IMR-90 (cell line): ENCODE measurements at regions not wholly inside any gene's neighbourhood (a gene's known extent, or its start where the extent isn't known, plus 50 kb on each side); places are given as distances from the start of the nearest gene placed in this dataset.

Experiments
- ATAC-seq: fragments of 200-7000 bp; cut with Tn5 transposase; 2 replicates; pipeline ENCODE4 v1.9.1; 2020; ENCODE audit warnings: low read depth, mild to moderate bottlenecking, moderate library complexity
- BruUV-seq: library from RNA; stranded (reverse); fragments of 400-500 nt; replicated peaks from 2 replicates; lab custom pipeline; 2021; lab: Mats Ljungman, UMichigan
- CTCF ChIA-PET: fragments of 300-600 bp; formaldehyde crosslinking; extraction: SDS; loops from one replicate; lab custom pipeline; 2021; ENCODE audit warnings: antibody characterized with exemption; lab: Yijun Ruan, JAX
- POLR2A ChIA-PET: fragments of 300-600 bp; sonication (Branson Sonifier 250); formaldehyde crosslinking; loops from one replicate; lab custom pipeline; 2022; ENCODE audit warnings: antibody characterized with exemption; ENCODE audit not compliant: unreplicated experiment; lab: Charles Lee
- DNase-seq: peaks from one replicate; pipeline ENCODE4 v3.0.0; 2013
- H2AFZ ChIP-seq: replicated peaks from 2 replicates; pipeline ENCODE3; 2013; ENCODE audit warnings: low read length, mild to moderate bottlenecking; ENCODE audit not compliant: poor library complexity
- H2AK5ac ChIP-seq: 2 replicates; pipeline ENCODE4 v1.6.1; 2013; ENCODE audit warnings: low read depth, low read length, inconsistent platforms
- H2AK9ac ChIP-seq: replicated peaks from 2 replicates; pipeline ENCODE3; 2013; ENCODE audit warnings: mild to moderate bottlenecking, low read depth, low read length, moderate library complexity; ENCODE audit not compliant: poor library complexity
- H2BK120ac ChIP-seq: 2 replicates; pipeline ENCODE4 v1.6.1; 2013; ENCODE audit warnings: low read depth, low read length, inconsistent platforms
- H2BK15ac ChIP-seq: 3 replicates; pipeline ENCODE4 v1.6.1; 2013; ENCODE audit warnings: low read depth, low read length, inconsistent platforms
- H2BK20ac ChIP-seq: 2 replicates; pipeline ENCODE4 v1.6.1; 2013; ENCODE audit warnings: low read depth, mild to moderate bottlenecking, inconsistent platforms, low read length, moderate library complexity
- H2BK5ac ChIP-seq: 2 replicates; pipeline ENCODE4 v1.6.1; 2013; ENCODE audit warnings: mild to moderate bottlenecking, low read depth, low read length, inconsistent platforms; ENCODE audit not compliant: poor library complexity, severe bottlenecking
- H3K14ac ChIP-seq: replicated peaks from 2 replicates; pipeline ENCODE4 v1.6.1; 2013; ENCODE audit warnings: low read depth, low read length, inconsistent platforms
- H3K18ac ChIP-seq: 2 replicates; pipeline ENCODE4 v1.6.1; 2013; ENCODE audit warnings: low read depth, low read length, control low read depth
- H3K23ac ChIP-seq: 2 replicates; pipeline ENCODE4 v1.6.1; 2013; ENCODE audit warnings: low read depth, low read length, inconsistent platforms
- H3K27ac ChIP-seq: 2 replicates; pipeline ENCODE4 v1.5.1; 2013; ENCODE audit warnings: mild to moderate bottlenecking, control low read depth, low read length; ENCODE audit not compliant: insufficient read depth
- H3K27me3 ChIP-seq: 2 replicates; pipeline ENCODE4 v1.6.1; 2013; ENCODE audit warnings: low read length; ENCODE audit not compliant: control insufficient read depth, insufficient read depth
- H3K36me3 ChIP-seq: 2 replicates; pipeline ENCODE4 v1.6.1; 2013; ENCODE audit warnings: low read length, mixed read lengths; ENCODE audit not compliant: control insufficient read depth, insufficient read depth
- H3K4ac ChIP-seq: 2 replicates; pipeline ENCODE4 v1.6.1; 2013; ENCODE audit warnings: low read depth, low read length, inconsistent platforms
- H3K4me1 ChIP-seq: 2 replicates; pipeline ENCODE4 v1.6.1; 2013; ENCODE audit warnings: low read length, mixed read lengths; ENCODE audit not compliant: control insufficient read depth, insufficient read depth
- H3K4me2 ChIP-seq: 2 replicates; pipeline ENCODE4 v1.6.1; 2013; ENCODE audit warnings: low read depth, mild to moderate bottlenecking, control low read depth, low read length, moderate library complexity
- H3K4me3 ChIP-seq: 2 replicates; pipeline ENCODE4 v1.5.1; 2013; ENCODE audit warnings: low read depth, mild to moderate bottlenecking, control low read depth, low read length, moderate library complexity; ENCODE audit not compliant: insufficient read depth
- H3K56ac ChIP-seq: 2 replicates; pipeline ENCODE4 v1.6.1; 2013; ENCODE audit warnings: low read length, inconsistent platforms; ENCODE audit not compliant: insufficient read depth; ENCODE audit errors: extremely low read depth
- H3K79me1 ChIP-seq, 2 experiments: 2 replicates each; pipeline ENCODE4 v1.6.1; 2013; ENCODE audit warnings: low read length in 2 of 2, inconsistent platforms in 1 of 2, low read depth in 1 of 2
- H3K9ac ChIP-seq: 2 replicates; pipeline ENCODE4 v1.6.1; 2013; ENCODE audit warnings: low read depth, low read length, control low read depth
- H3K9me1 ChIP-seq: 2 replicates; pipeline ENCODE4 v1.6.1; 2013; ENCODE audit warnings: low read length, inconsistent platforms; ENCODE audit not compliant: insufficient read depth
- H3K9me3 ChIP-seq: 2 replicates; pipeline ENCODE4 v1.6.1; 2013; ENCODE audit warnings: low read length; ENCODE audit not compliant: control insufficient read depth, insufficient read depth
- H4K20me1 ChIP-seq: 2 replicates; pipeline ENCODE4 v1.6.1; 2013; ENCODE audit warnings: low read length, inconsistent platforms; ENCODE audit not compliant: insufficient read depth
- H4K5ac ChIP-seq: 2 replicates; pipeline ENCODE4 v1.6.1; 2013; ENCODE audit warnings: mild to moderate bottlenecking, low read depth, low read length, control low read depth
- H4K8ac ChIP-seq, 2 experiments: 2 replicates each; pipeline ENCODE4 v1.6.1; 2013; ENCODE audit warnings: low read depth in 2 of 2, low read length in 2 of 2, control low read depth in 1 of 2, inconsistent platforms in 1 of 2
- H4K91ac ChIP-seq: 2 replicates; pipeline ENCODE4 v1.6.1; 2013; ENCODE audit warnings: low read depth, low read length, inconsistent platforms; ENCODE audit not compliant: insufficient read depth
- BHLHE40 ChIP-seq: fragments of 150-350 bp; IDR thresholded peaks from 2 replicates; pipeline ENCODE4 v1.6.1; 2016; ENCODE audit warnings: mild to moderate bottlenecking, low read depth, low read length
- CHD1 ChIP-seq: IDR thresholded peaks from 2 replicates; pipeline ENCODE4 v1.6.1; 2012; ENCODE audit warnings: low read depth, low read length, improper control_type of control experiment
- FOS ChIP-seq: fragments of 150-350 bp; IDR thresholded peaks from 2 replicates; pipeline ENCODE4 v1.6.1; 2016; ENCODE audit warnings: low read depth, low read length
- MAZ ChIP-seq: IDR thresholded peaks from 2 replicates; pipeline ENCODE4 v1.6.1; 2012; ENCODE audit warnings: low read depth, mild to moderate bottlenecking, low read length, improper control_type of control experiment, moderate library complexity, borderline replicate concordance
- NFE2L2 ChIP-seq: fragments of 150-350 bp; IDR thresholded peaks from 2 replicates; pipeline ENCODE4 v1.6.1; 2016; ENCODE audit warnings: low read depth, mild to moderate bottlenecking, low read length
- POLR2A ChIP-seq: IDR thresholded peaks from 2 replicates; pipeline ENCODE4 v1.6.1; 2012; ENCODE audit warnings: mild to moderate bottlenecking, low read depth, low read length
- RAD21 ChIP-seq: IDR thresholded peaks from 2 replicates; pipeline ENCODE4 v1.6.1; 2012; ENCODE audit warnings: low read length, improper control_type of control experiment
- RFX5 ChIP-seq: IDR thresholded peaks from 2 replicates; pipeline ENCODE4 v1.8.0; 2012; ENCODE audit warnings: low read depth, mild to moderate bottlenecking, low read length, moderate library complexity
- WGBS, 2 experiments: methylation state at CpG; one replicate each; pipeline versions ENCODE4 v1.1.5 to v1.1.7; 2013; ENCODE audit warnings: missing lambda C conversion rate in 2 of 2; ENCODE audit not compliant: insufficient read length in 1 of 2; ENCODE audit errors: extremely low coverage in 2 of 2; 5-methylcytosine and 5-hydroxymethylcytosine counted together
- dilution Hi-C: fragments of 300-500 bp; cut with HindIII; formaldehyde crosslinking; loops from one replicate; pipeline ENCODE4 v1.14.3; 2018; ENCODE audit warnings: low sequenced_read_pairs; ENCODE audit not compliant: unreplicated experiment
- in situ Hi-C: fragments of 300-500 bp; cut with MboI; formaldehyde crosslinking; loops from 3 replicates; pipeline ENCODE4 v1.14.3; 2019; ENCODE audit warnings: low sequenced_read_pairs, inconsistent platforms, mixed read lengths
- intact Hi-C: fragments of 100-400 bp; cut with micrococcal nuclease; formaldehyde crosslinking; loops from 2 replicates; pipeline ENCODE4 v1.10.0; 2022
- TF ChIP-seq, protein P1 (sequence below): fragments of 150-350 bp; IDR thresholded peaks from 2 replicates; pipeline ENCODE4 v1.6.1; 2016; ENCODE audit warnings: low read depth, mild to moderate bottlenecking, low read length, moderate library complexity, borderline replicate concordance
- TF ChIP-seq, protein P2 (sequence below): fragments of 150-350 bp; IDR thresholded peaks from 2 replicates; pipeline ENCODE4 v1.6.1; 2017; ENCODE audit warnings: mild to moderate bottlenecking, antibody characterized with exemption, low read length, low read depth

DNA sequence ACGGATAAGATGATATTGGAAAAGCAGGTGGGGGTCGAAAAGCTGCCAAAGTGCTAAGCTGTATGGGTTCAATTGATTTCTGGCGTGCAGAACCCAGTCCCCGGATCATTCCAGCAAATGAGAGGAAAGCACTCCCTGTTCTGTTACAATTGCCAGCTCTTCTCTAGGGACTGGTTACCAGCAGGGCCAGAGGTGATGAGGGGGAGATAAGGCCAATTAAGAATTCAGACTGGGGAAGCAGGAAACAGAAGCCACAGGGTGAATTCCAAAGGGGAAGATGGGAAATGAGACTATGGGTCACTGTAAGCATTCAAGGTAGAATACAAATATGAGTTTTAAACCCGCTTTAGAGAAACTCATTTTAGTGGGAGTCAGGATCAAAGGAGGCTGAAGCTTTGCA, 349.4 kb upstream of the MAP3K7 start:
- Histone ChIP-seq H3K23ac (no peak overlapping the region), H2AFZ (no peak overlapping the region), H2AK9ac (no peak overlapping the region), H3K9me3 (no peaks in the 10 kb centered on the region), H2BK15ac (no peak overlapping the region), H3K9ac (no peak overlapping the region), H3K18ac (no peak overlapping the region), H4K5ac (no peak overlapping the region), H3K27me3 (no peaks in the 10 kb centered on the region), H2BK20ac (no peak overlapping the region), H3K14ac (no peak overlapping the region), H3K4me3 (no peak overlapping the region), H4K91ac (no peak overlapping the region), H3K79me1 (no peaks in the 10 kb centered on the region), H3K4me2 (no peak overlapping the region), H2BK5ac (no peak overlapping the region), H4K8ac (no peak overlapping the region), H3K56ac (no peak overlapping the region), H2BK120ac (no peak overlapping the region), H3K27ac (no peak overlapping the region), H3K4ac (no peak overlapping the region), H4K20me1 (no peaks in the 10 kb centered on the region), H3K4me1 (no peaks in the 10 kb centered on the region), H2AK5ac (no peak overlapping the region), H3K9me1 (no peaks in the 10 kb centered on the region), H3K36me3 (no peaks in the 10 kb centered on the region)
- TF ChIP-seq, protein P1, sequence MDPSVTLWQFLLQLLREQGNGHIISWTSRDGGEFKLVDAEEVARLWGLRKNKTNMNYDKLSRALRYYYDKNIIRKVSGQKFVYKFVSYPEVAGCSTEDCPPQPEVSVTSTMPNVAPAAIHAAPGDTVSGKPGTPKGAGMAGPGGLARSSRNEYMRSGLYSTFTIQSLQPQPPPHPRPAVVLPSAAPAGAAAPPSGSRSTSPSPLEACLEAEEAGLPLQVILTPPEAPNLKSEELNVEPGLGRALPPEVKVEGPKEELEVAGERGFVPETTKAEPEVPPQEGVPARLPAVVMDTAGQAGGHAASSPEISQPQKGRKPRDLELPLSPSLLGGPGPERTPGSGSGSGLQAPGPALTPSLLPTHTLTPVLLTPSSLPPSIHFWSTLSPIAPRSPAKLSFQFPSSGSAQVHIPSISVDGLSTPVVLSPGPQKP, result no peak
- TF ChIP-seq, protein P2, sequence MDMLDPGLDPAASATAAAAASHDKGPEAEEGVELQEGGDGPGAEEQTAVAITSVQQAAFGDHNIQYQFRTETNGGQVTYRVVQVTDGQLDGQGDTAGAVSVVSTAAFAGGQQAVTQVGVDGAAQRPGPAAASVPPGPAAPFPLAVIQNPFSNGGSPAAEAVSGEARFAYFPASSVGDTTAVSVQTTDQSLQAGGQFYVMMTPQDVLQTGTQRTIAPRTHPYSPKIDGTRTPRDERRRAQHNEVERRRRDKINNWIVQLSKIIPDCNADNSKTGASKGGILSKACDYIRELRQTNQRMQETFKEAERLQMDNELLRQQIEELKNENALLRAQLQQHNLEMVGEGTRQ, result no peak
- TF ChIP-seq RAD21 (no peak), CHD1 (no peak), NFE2L2 (no peak), POLR2A (no peak), MAZ (no peak), BHLHE40 (no peak), RFX5 (no peak), FOS (no peak)
- no TSS peak for BruUV-seq
- ATAC-seq, result no peak
- ChIA-PET CTCF (no interaction called here), POLR2A (no interaction called here)
- no peak for DNase-seq
- intact Hi-C loops (no loop called here), dilution Hi-C loops (no loop called here), in situ Hi-C loops (no loop called here)
- no CpG with 5 or more reads among the region's 5 CpGs for WGBS, 2 experiments
